NB4 (cell line): ENCODE measurements at regions not wholly inside any gene's neighbourhood (a gene's known extent, or its start where the extent isn't known, plus 50 kb on each side); places are given as distances from the start of the nearest gene placed in this dataset.

Experiments used
- CTCF ChIP-seq: IDR thresholded peaks from one replicate; pipeline ENCODE4 v1.5.1; 2012; ENCODE audit warnings: low read depth, low read length
- MAX ChIP-seq: IDR thresholded peaks from 2 replicates; pipeline ENCODE4 v1.6.1; 2011; ENCODE audit warnings: low read depth, low read length
- MYC ChIP-seq: IDR thresholded peaks from 2 replicates; pipeline ENCODE4 v1.6.1; 2011; ENCODE audit warnings: low read depth, low read length
- POLR2A ChIP-seq: IDR thresholded peaks from 2 replicates; pipeline ENCODE4 v1.6.1; 2011; ENCODE audit warnings: mild to moderate bottlenecking; ENCODE audit not compliant: insufficient read length; ENCODE audit errors: extremely low read depth

GRCh38 chr11:37817727-37818270 is 1219.8 kb upstream of the RAG2 start:
- no peak for TF ChIP-seq CTCF
- no peak for TF ChIP-seq POLR2A
- TF ChIP-seq MAX = no peak
- TF ChIP-seq MYC = no peak
